Activated CD4-positive, CD25-positive, alpha-beta regulatory T cell treated with anti-CD3 and anti-CD28 coated beads, Interleukin-2, amount 50 U/mL, for 24 hours (primary cell): ENCODE measurements at regions not wholly inside any gene's neighbourhood (a gene's known extent, or its start where the extent isn't known, plus 50 kb on each side); places are given as distances from the start of the nearest gene placed in this dataset.
"Not testable (repeated sequence)": the region's sequence is repeated elsewhere in the genome, so short reads cannot be mapped to it uniquely, and the experiment has no call there.

ENCODE experiments used
- ATAC-seq, 2 donors: fragments of 150-1000 bp; cut with Tn5 transposase; one replicate each; pipeline ENCODE4 v1.10.0; 2021; ENCODE audit warnings: mild to moderate bottlenecking in 1 of 2, moderate library complexity in 1 of 2

GRCh38 chr22:23436354-23437106 lies 143.6 kb downstream of the IGLL1 start:
- ATAC-seq, result not testable (repeated sequence)

GRCh38 chr22:23435186-23435585 lies 144.9 kb downstream of the IGLL1 start:
- not testable (repeated sequence) for ATAC-seq

- not testable (repeated sequence) for ATAC-seq
Measured at GRCh38 chr22:23434198-23434830, 145.8 kb downstream of the IGLL1 start.

GRCh38 chr22:23433127-23434005 lies 146.7 kb downstream of the IGLL1 start:
- peak; percentile 82 to 93 for ATAC-seq

- not testable (repeated sequence) for ATAC-seq
Measured at GRCh38 chr22:23432719-23433118, 147.4 kb downstream of the IGLL1 start.

GRCh38 chr22:23431337-23432072 lies 148.6 kb downstream of the IGLL1 start:
- no peak for ATAC-seq

- ATAC-seq, result not testable (repeated sequence)
Measured at GRCh38 chr22:23424551-23425068, 155.5 kb downstream of the IGLL1 start.

- ATAC-seq, result no peak
Measured at GRCh38 chr22:23424031-23424430, 156.1 kb downstream of the IGLL1 start.

- ATAC-seq, result not testable (repeated sequence)
Measured at GRCh38 chr22:23422281-23422680, 157.8 kb downstream of the IGLL1 start.

GRCh38 chr22:23421300-23421699 lies 158.8 kb downstream of the IGLL1 start:
- ATAC-seq, result not testable (repeated sequence)

GRCh38 chr22:23419931-23420330 lies 160.2 kb downstream of the IGLL1 start:
- no peak for ATAC-seq

GRCh38 chr22:23419171-23419570 lies 160.9 kb downstream of the IGLL1 start:
- no peak for ATAC-seq

GRCh38 chr22:23418159-23418788 lies 161.8 kb downstream of the IGLL1 start:
- ATAC-seq, result no peak

- ATAC-seq, result not testable (repeated sequence)
Measured at GRCh38 chr22:23417327-23417726, 162.8 kb downstream of the IGLL1 start.

- ATAC-seq, result not testable (repeated sequence)
Measured at GRCh38 chr22:23416169-23416690, 163.9 kb downstream of the IGLL1 start.

GRCh38 chr22:23415490-23415851 lies 164.6 kb downstream of the IGLL1 start:
- ATAC-seq, result no peak

- ATAC-seq, result no peak
Measured at GRCh38 chr22:23414727-23415489, 165.2 kb downstream of the IGLL1 start.

- no peak for ATAC-seq
Measured at GRCh38 chr22:23411739-23412138, 168.4 kb downstream of the IGLL1 start.

- no peak for ATAC-seq
Measured at GRCh38 chr22:23410411-23410810, 169.7 kb downstream of the IGLL1 start.

GRCh38 chr22:23409976-23410375 lies 170.1 kb downstream of the IGLL1 start:
- no peak for ATAC-seq

GRCh38 chr22:23408321-23408720 lies 171.8 kb downstream of the IGLL1 start:
- no peak for ATAC-seq
